ENCODE measurements at regions not wholly inside any gene's neighbourhood (a gene's known extent, or its start where the extent isn't known, plus 50 kb on each side); places are given as distances from the start of the nearest gene placed in this dataset.
A peak's percentile ranks its signal among the peaks of the same experiment; 100 is the strongest.
"Not testable (repeated sequence)": the region's sequence is repeated elsewhere in the genome, so short reads cannot be mapped to it uniquely, and the experiment has no call there.

- H3K4me3 ChIP-seq (ENCODE audit: low read depth, low read length): no peak overlapping the region
- TF ChIP-seq MYC (IDR thresholded peaks at IDR 0.05; ENCODE audit: low read depth, low read length) (no peak), CTCF (IDR thresholded peaks at IDR 0.05; ENCODE audit: low read depth, low read length) (no peak), POLR2A (IDR thresholded peaks at IDR 0.05; ENCODE audit: extremely low read depth, insufficient read length) (no peak)
- TF ChIP-seq, protein P1, sequence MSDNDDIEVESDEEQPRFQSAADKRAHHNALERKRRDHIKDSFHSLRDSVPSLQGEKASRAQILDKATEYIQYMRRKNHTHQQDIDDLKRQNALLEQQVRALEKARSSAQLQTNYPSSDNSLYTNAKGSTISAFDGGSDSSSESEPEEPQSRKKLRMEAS (IDR thresholded peaks at IDR 0.05; ENCODE audit: low read depth, low read length): no peak
- no peak for DNase-seq (ENCODE audit: low read depth)
These were observed 497.9 kb upstream of the SPRED2 start for GRCh38 chr2:65930259-65930658.

DNA sequence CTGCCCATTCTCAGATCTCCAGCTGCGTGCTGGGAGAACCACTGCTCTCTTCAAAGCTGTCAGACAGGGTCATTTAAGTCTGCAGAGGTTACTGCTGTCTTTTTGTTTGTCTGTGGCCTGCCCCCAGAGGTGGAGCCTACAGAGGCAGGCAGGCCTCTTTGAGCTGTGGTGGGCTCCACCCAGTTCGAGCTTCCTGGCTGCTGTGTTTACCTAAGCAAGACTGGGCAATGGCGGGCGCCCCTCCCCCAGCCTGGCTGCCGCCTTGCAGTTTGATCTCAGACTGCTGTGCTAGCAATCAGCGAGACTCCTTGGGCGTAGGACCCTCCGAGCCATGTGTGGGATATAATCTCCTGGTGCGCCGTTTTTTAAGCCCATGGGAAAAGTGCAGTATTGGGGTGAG is 497.3 kb upstream of the SPRED2 start:
- DNase-seq (ENCODE audit: low read depth); H3K4me3 ChIP-seq (ENCODE audit: low read depth, low read length): not testable (repeated sequence)

DNA sequence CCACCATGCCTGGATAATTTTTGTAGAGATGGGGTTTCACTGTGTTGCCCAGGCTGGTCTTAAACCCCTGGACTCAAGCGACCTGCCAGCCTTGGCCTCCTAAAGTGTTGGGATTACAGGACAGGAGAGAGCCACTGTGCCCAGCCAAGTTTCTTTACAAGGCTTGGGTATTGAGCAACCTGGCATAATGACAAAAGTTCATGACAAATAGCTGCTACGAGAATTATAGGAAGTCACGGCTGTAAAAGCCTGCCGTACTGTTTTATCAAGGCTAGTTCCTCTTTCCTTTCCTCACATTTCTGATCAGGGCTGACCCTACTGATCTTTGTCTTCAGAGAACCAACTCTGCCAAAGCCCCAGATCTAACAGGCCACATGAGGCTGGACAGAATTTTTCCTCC is 490.4 kb upstream of the SPRED2 start:
- TF ChIP-seq POLR2A (IDR thresholded peaks at IDR 0.05; ENCODE audit: extremely low read depth, insufficient read length): no peak
- TF ChIP-seq, protein P1 (IDR thresholded peaks at IDR 0.05; ENCODE audit: low read depth, low read length): no peak
- TF ChIP-seq MYC (IDR thresholded peaks at IDR 0.05; ENCODE audit: low read depth, low read length): no peak
- TF ChIP-seq CTCF (IDR thresholded peaks at IDR 0.05; ENCODE audit: low read depth, low read length): no peak
- DNase-seq (ENCODE audit: low read depth): peak; percentile 87
- H3K4me3 ChIP-seq (ENCODE audit: low read depth, low read length): no peak overlapping the region

DNA sequence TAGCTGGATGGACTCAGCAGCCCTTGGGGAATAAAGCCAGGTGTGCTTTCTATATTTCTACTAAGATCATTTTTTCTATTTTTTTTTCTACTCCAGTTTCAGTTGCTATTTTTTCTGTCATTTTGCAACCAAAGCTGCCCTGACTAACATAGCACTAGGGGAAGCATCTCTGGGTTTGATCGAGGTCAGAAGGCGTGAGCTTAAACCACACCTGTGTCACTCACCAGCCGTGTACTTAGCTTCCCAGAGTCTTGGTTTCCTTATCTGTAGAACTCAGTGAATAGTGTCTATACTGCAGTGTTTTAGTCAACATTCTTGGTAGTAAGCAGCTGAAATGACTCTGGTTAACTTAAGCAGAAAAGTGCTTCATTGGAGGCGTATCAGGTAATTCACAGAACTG is 489.6 kb upstream of the SPRED2 start:
- TF ChIP-seq, protein P1 (IDR thresholded peaks at IDR 0.05; ENCODE audit: low read depth, low read length): no peak
- no peak for TF ChIP-seq MYC (IDR thresholded peaks at IDR 0.05; ENCODE audit: low read depth, low read length)
- no peak for TF ChIP-seq CTCF (IDR thresholded peaks at IDR 0.05; ENCODE audit: low read depth, low read length)
- TF ChIP-seq POLR2A (IDR thresholded peaks at IDR 0.05; ENCODE audit: extremely low read depth, insufficient read length): no peak
- DNase-seq (ENCODE audit: low read depth): no peak

DNA sequence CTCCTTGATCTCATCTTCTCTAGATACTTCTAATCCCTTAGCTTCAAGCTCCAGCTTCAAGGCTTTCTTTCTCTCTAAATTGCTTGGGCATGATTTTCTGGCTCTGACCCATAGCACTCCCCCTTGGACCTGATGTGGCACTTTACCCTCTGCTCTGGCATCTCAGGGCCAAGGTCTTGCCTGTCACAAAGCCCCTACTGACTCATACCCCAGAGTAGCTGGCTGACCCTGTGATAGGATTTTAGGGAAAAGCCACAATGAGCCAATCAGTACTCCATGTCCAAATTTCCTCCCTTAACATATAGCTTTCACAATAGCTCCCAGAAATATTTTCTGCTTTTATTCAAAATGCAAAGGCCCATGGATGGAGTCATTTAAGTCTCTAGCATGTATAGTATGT is 488.7 kb upstream of the SPRED2 start:
- TF ChIP-seq, protein P1 (IDR thresholded peaks at IDR 0.05; ENCODE audit: low read depth, low read length): no peak
- TF ChIP-seq POLR2A (IDR thresholded peaks at IDR 0.05; ENCODE audit: extremely low read depth, insufficient read length) (no peak), MYC (IDR thresholded peaks at IDR 0.05; ENCODE audit: low read depth, low read length) (no peak), CTCF (IDR thresholded peaks at IDR 0.05; ENCODE audit: low read depth, low read length) (no peak)
- no peak for DNase-seq (ENCODE audit: low read depth)
- no peak overlapping the region for H3K4me3 ChIP-seq (ENCODE audit: low read depth, low read length)

More for the DNA sequence above, 489.6 kb upstream of the SPRED2 start:
- H3K4me3 ChIP-seq (ENCODE audit: low read depth, low read length): no peak overlapping the region

DNA sequence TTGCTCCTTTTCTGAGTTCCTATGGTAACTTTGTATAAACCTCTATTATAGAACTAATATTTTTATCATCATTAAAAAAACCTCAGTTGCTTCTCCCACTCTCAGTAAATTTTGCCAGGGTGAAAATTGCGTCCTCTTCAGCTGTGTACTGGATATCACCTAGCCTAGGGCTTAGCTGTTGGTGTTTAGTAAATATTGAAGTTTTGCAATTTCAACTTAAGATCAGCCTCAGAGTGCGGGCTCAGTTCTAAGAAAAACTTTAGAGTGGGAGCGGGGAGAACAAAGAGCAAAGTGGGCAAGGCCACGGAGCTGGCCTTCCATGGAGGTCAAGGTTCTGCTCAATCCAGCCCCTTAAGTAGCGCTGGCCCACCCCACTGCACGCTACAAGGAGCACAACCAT is 488.3 kb upstream of the SPRED2 start:
- TF ChIP-seq, protein P1 (IDR thresholded peaks at IDR 0.05; ENCODE audit: low read depth, low read length): no peak
- TF ChIP-seq POLR2A (IDR thresholded peaks at IDR 0.05; ENCODE audit: extremely low read depth, insufficient read length) (no peak), MYC (IDR thresholded peaks at IDR 0.05; ENCODE audit: low read depth, low read length) (no peak), CTCF (IDR thresholded peaks at IDR 0.05; ENCODE audit: low read depth, low read length) (no peak)
- no peak overlapping the region for H3K4me3 ChIP-seq (ENCODE audit: low read depth, low read length)
- no peak for DNase-seq (ENCODE audit: low read depth)

All from NB4 (cell line).